SK-N-MC (cell line): ENCODE measurements at regions not wholly inside any gene's neighbourhood (a gene's known extent, or its start where the extent isn't known, plus 50 kb on each side); places are given as distances from the start of the nearest gene placed in this dataset.

Experiments used
- EZH2 ChIP-seq: fragments of 200-600 bp; sonication (generic); IDR thresholded peaks from one replicate; pipeline ENCODE4 v1.6.1; 2017; ENCODE audit warnings: antibody characterized with exemption
- POLR2AphosphoS5 ChIP-seq: IDR thresholded peaks from 2 replicates; pipeline ENCODE4 v1.6.1; 2012; ENCODE audit warnings: mild to moderate bottlenecking, low read depth, low read length, borderline replicate concordance

GRCh38 chr2:136443661-136444060 is 321.7 kb upstream of the THSD7B start:
- TF ChIP-seq EZH2, result no peak
- TF ChIP-seq POLR2AphosphoS5, result no peak
